SK-N-DZ (cell line): ENCODE measurements at regions not wholly inside any gene's neighbourhood (a gene's known extent, or its start where the extent isn't known, plus 50 kb on each side); places are given as distances from the start of the nearest gene placed in this dataset.

Experiments
- DNase-seq: peaks from one replicate; pipeline ENCODE4 v3.0.0-alpha.2; 2015; ENCODE audit warnings: low spot score

GRCh38 chr5:6806668-6807067 is 93.4 kb downstream of the TENT4A start:
- DNase-seq: no peak

- no peak for DNase-seq
Measured at GRCh38 chr5:6808462-6808861, 95.2 kb downstream of the TENT4A start.

GRCh38 chr5:6810641-6811405 is 97.6 kb downstream of the TENT4A start:
- DNase-seq: no peak

- no peak for DNase-seq
Measured at GRCh38 chr5:6812091-6812490, 98.9 kb downstream of the TENT4A start.

- DNase-seq: no peak
Measured at GRCh38 chr5:6812800-6813731, 99.8 kb downstream of the TENT4A start.

- no peak for DNase-seq
Measured at GRCh38 chr5:6814816-6815215, 101.6 kb downstream of the TENT4A start.

- DNase-seq: no peak
Measured at GRCh38 chr5:6818594-6819511, 105.6 kb downstream of the TENT4A start.

GRCh38 chr5:6819521-6819920 is 106.3 kb downstream of the TENT4A start:
- DNase-seq: no peak

- DNase-seq: peak; percentile 47
Measured at GRCh38 chr5:6820851-6821479, 107.7 kb downstream of the TENT4A start.

GRCh38 chr5:6822068-6822467 is 108.8 kb downstream of the TENT4A start:
- DNase-seq: no peak

- no peak for DNase-seq
Measured at GRCh38 chr5:6822556-6823343, 109.5 kb downstream of the TENT4A start.

- DNase-seq: no peak
Measured at GRCh38 chr5:6823996-6824395, 110.8 kb downstream of the TENT4A start.

- DNase-seq: no peak
Measured at GRCh38 chr5:6825678-6826244, 112.5 kb downstream of the TENT4A start.

- DNase-seq: no peak
Measured at GRCh38 chr5:6826756-6827155, 113.5 kb downstream of the TENT4A start.

- DNase-seq: no peak
Measured at GRCh38 chr5:6827526-6828219, 114.4 kb downstream of the TENT4A start.

- no peak for DNase-seq
Measured at GRCh38 chr5:6829150-6829784, 116.0 kb downstream of the TENT4A start.

- no peak for DNase-seq
Measured at GRCh38 chr5:6830643-6831239, 117.5 kb downstream of the TENT4A start.
